HT-29 (cell line): ENCODE measurements at regions not wholly inside any gene's neighbourhood (a gene's known extent, or its start where the extent isn't known, plus 50 kb on each side); places are given as distances from the start of the nearest gene placed in this dataset.
"Not testable (repeated sequence)": the region's sequence is repeated elsewhere in the genome, so short reads cannot be mapped to it uniquely, and the experiment has no call there.

Experiments used
- DNase-seq: peaks from one replicate; pipeline ENCODE4 v3.0.0-alpha.2; 2015; ENCODE audit warnings: low spot score

- not testable (repeated sequence) for DNase-seq
These were observed 520.1 kb downstream of the LTN1 start for GRCh38 chr21:28472543-28472942.

DNA sequence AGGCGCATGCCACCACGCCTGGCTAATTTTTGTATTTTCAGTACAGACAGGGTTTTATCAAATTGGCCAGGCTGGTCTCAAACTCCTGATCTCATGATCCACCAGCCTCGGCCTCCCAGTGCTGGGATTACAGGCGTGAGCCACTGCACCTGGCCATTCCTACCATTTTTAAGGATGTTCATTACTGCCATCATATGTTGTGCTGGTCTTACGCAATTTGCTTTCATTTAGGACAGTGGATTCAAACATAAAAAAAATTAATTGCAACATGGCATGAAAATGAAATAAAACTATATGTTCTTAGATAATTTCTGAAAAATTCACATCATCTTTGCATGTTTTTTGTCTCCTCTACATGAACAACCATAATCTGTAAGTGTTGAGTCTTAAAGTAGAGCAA, 527.7 kb downstream of the LTN1 start:
- no peak for DNase-seq

DNA sequence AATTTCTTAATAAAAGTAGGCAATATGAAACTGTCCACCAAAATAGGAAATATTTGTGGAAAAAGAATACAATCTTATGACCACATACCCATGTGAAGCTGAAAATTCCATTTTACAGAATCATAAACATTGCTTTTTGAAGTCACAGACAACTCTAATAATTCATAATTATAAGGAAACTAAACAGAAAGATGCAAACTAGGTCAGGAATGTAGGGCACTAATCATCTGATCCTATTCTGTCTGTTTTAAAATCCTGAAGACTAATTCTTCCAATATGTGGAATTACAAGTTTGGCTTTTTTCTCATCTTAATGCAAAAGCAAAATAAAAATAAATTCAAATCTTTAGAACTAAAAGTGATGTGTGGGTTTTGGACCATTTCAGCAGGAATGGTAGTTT, 528.6 kb downstream of the LTN1 start:
- no peak for DNase-seq

GRCh38 chr21:28459193-28459592, 533.5 kb downstream of the LTN1 start:
- no peak for DNase-seq

GRCh38 chr21:28458446-28458845, 534.2 kb downstream of the LTN1 start:
- no peak for DNase-seq

GRCh38 chr21:28455253-28455600, 537.5 kb downstream of the LTN1 start:
- DNase-seq: no peak

GRCh38 chr21:28454564-28455252, 538.0 kb downstream of the LTN1 start:
- DNase-seq: no peak

GRCh38 chr21:28447462-28447861, 545.2 kb downstream of the LTN1 start:
- no peak for DNase-seq

- no peak for DNase-seq
These were observed 547.4 kb downstream of the LTN1 start for GRCh38 chr21:28445141-28445830.

DNA sequence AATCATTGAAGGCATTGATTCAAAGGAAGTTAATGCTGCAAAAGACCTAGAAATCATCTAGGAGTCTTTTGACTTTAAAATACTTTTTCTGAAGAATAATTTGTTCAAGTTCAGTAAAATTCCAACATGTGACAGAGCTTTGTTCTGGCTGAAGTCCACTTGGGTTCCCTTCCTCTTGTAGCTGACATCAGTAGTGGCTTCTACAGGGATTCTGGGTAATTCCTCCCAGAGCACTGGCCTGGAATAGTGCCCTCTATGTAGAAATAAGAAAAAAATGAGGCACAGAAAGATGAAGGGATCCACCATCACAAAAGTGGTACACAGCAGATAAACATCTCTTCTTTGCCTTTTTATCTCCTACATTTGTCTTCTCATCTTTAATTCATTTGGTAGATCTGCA, 548.1 kb downstream of the LTN1 start:
- no peak for DNase-seq

- no peak for DNase-seq
These were observed 548.6 kb downstream of the LTN1 start for GRCh38 chr21:28444111-28444510.

GRCh38 chr21:28442624-28443023, 550.1 kb downstream of the LTN1 start:
- DNase-seq: no peak

DNA sequence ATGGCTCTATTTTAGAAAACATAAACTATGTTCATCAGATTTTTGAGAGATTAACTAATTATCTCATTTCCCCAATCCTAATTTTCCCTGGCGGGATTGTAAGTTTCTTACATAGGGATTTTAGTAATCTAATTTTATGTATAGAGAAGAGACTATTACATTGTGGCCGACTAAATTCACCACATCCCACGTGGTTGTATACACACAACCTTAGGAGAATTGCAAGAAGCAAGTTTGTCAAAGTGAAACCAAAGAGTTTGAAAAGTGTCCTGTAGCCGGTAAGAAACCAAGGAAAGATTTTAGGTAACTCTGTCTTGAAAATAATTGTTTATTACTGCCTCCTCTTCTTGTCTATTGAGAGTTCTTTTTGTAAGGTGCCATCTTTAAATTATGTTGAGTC, 550.6 kb downstream of the LTN1 start:
- DNase-seq: no peak

DNA sequence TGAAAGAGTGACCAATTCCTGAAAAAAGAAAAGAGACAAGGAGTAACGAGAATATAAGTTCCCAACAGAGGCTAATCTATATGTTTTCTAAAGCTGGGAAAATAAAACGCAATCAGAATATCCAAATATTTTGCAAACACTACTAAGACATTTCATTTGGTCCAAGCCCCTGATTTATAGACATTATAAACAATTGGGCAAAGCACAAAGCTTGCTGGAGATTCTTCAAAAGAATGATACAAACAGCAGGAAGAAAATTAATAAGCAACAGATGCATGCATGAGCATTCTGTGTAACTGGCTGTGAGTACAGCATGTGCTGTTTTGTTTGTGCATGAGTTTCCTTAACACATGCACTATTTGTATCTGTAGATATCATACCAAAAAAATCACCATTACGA, 552.9 kb downstream of the LTN1 start:
- no peak for DNase-seq

GRCh38 chr21:28439251-28439650, 553.4 kb downstream of the LTN1 start:
- no peak for DNase-seq

DNA sequence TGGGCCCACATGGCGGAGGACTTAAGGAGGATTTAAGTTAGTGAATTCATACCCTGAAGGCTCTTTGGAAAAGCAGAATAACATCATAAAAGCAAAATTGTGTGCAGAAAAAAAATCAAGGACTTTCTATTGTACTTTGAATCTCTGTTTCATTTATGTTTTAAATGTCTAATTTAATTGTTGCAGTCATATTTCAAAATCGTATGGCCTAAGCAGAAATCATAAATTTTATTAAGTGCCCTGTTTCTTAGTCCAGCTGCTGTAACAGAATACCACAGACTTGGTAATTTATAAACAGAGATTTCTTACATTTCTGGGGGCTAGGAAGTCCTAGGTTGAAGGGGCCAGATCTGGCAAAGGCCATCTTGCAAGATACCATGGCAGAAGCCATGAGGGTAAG, 555.6 kb downstream of the LTN1 start:
- no peak for DNase-seq

- no peak for DNase-seq
These were observed 556.3 kb downstream of the LTN1 start for GRCh38 chr21:28436286-28436932.

DNA sequence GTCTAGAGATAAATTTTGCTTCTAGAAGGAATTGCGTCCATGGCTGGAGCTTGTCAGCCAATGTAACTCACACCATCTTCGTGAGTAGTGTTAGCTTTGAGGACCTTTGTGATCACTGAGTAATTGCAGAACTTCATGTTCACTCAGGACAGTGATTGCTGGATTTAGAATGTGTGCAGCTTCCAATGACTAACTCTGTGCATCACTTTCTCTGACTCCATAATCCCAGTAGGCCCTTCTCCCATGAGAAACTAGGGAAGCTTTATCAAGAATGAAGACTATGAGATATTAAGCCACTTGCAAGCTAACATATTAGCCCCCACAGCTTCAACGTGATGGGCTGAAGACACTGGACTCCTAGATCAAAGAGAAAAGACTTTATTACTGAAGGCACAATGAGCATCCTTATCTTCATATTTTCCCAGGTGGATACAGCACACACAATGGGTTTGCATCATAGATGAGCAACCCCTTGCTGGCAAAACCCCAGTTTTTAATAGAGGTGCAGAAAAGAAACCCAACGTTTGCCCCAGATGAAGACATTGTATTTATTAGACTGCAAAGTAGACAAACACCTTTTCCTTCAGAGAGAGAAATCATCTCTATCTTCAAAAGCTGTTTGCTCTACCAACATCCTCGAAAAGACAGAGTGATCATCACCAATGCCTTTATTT, 561.0 kb downstream of the LTN1 start:
- DNase-seq: no peak

DNA sequence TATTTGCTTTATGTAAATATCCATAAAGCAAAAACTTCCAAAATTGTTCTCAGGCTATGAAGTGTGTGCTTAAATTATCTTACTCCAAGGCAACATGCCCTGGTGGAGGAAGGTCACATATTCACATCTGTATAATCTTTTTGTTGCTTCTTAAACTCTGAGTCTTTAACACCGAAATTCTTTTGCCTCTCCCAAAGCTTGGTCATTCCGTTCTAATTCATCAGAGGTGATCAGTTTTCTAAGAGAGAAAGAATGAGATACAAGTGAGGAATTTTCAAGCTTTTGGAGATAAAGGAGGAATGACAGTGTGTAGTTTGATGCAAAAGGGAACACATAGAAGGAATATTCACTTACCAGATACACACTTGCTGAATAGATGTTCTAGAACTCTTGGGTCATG, 561.7 kb downstream of the LTN1 start:
- DNase-seq: no peak

- DNase-seq: no peak
These were observed 563.5 kb downstream of the LTN1 start for GRCh38 chr21:28429161-28429560.

DNA sequence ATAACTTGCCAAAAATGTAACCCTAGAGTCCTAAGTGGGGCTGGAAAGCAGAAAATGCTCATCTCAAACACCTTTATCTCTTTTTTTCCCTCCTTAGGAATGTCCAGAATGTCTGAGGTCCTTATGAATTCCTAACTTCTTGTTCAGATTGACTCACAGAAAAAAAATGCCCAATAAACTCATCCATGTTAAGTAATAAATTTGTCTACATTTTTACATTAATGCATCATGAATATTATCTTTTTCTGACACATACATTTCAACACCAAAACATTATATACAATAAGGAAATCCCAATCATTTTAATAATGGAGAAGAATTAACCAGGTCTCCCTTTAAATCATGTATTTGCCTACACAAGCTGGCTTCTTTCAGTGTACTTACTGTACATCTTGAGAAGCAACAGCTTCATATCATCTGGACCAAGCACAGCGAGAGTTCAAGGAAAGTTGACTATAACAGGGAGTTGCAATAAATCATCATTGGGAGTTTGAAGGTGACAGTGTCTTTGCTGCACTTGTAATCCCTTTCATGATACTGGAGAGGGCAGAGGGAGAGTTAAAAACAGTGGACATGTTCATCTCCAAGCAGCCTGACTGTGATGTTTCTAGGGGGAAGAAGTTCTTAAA, 565.2 kb downstream of the LTN1 start:
- no peak for DNase-seq

- no peak for DNase-seq
These were observed 566.1 kb downstream of the LTN1 start for GRCh38 chr21:28426545-28426944.
